Left colon (tissue), 2 donors: ENCODE measurements at regions not wholly inside any gene's neighbourhood (a gene's known extent, or its start where the extent isn't known, plus 50 kb on each side); places are given as distances from the start of the nearest gene placed in this dataset.
"Not testable (repeated sequence)": the region's sequence is repeated elsewhere in the genome, so short reads cannot be mapped to it uniquely, and the experiment has no call there.

Source experiments
- ATAC-seq: fragments of 200-7000 bp; cut with Tn5 transposase; one replicate; pipeline ENCODE4 v1.9.1; 2020; ENCODE audit warnings: mild to moderate bottlenecking, moderate library complexity
- DNase-seq, 2 donors: peaks; one replicate each; pipeline ENCODE4 v3.0.0-alpha.2; 2020
- intact Hi-C, 2 donors: fragments of 100-400 bp; cut with DNase I in 1 of 2; cut with micrococcal nuclease in 1 of 2; formaldehyde crosslinking; loops; one replicate each; pipeline versions ENCODE4 v1.11.2 to v1.14.0; 2022; cut with DNase I, micrococcal nuclease
- donor health status: DM: no; HTN: no; CAD: no.
- donor health status: DM: yes; HTN: yes; CAD: no.

DNA sequence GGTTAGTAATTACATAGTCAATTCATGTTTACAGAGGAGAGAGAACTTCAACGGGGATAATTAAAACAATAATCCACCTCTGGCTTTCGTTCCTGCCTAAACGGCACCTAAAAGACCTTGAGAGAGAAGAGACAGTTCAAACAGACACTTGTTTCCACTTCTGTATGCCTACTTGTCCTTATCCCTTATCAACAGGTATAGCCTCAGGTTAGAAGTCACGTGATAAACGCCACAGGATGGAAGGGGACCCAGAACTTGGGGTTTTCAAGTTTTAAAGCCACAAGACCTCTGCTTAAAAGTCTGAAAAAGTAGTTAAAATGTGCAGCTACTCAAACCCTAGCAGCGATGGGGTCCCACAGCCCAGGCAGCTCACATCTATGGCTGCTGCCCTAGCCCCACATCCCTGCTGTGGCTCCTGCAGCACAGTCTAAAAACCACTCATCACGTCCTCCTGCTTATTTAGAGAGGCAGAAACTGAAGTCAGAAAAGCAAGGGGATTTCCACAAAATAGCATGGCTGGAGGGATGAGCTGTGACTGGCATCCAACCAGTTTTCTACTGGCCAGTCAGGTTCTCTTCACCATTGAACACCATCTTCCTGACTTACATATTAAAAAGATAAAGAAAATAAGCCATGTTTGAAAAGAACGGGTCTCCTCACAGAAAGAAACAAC lies 51.2 kb upstream of the SEC16B start:
- no peak for DNase-seq
- ATAC-seq = peak; percentile 35
- intact Hi-C loops = no loop called here

DNA sequence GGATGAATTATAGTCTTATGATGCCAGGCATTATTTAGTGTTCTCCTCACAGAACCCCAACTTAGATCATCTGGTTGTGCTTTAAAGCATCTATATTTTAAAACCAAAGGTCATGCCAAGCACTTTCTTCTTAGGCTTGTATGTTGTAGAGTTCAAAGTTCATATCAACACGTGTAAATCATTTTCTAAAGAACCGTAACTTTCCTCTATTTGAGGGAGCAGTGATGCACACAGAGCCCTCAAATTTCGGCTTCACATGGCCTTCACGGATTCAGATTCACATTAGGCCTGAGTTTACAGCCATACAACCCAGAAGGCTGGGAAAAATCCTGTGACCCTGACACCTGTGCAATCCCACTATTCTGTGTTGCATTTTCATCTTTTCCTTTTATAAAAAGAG lies 52.1 kb upstream of the SEC16B start:
- intact Hi-C loops = no loop called here
- DNase-seq (no peak), ATAC-seq (peak; percentile 71)

DNA sequence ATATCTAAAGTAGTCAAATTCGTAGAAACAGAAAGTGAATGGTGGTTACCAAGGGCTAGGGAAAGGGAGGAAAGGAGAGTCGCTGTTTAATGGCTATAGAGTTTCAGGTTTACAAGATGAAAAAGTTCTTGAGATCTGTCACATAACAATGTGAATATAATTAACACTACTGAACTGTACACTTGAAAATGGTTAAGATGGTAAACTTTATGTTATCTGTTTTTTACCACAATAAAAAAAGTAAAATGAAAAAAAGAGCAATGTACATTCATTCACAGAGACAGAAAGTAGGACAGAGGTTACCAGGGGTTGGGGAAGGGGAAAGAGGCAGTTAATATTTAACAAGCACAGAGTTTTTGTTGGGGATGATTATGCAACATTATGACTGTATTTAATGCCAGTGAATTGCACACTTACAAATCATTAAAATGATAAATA lies 53.3 kb upstream of the SEC16B start:
- intact Hi-C loops = no loop called here
- no peak for DNase-seq
- ATAC-seq = peak; percentile 73

DNA sequence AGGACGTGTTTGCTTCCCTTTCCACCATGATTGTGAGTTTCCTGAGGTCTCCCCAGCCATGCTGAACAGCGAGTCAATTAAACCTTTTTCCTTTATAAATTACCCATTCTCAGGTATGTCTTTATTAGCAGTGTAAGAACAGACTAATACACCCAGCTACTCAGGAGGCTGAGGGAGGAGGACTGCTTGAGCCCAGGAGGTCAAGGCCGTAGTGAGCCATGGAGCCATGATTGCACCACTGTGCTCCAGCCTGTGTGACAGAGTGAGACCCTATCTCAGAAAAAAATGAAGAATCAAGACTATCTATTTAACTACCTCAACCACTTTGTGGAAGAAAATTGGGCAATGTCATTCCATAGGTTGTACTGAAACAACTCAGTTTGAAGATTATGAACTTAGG lies 54.6 kb upstream of the SEC16B start:
- intact Hi-C loops = no loop called here
- DNase-seq (no peak), ATAC-seq (no peak)

GRCh38 chr1:178025613-178026356 lies 55.9 kb upstream of the SEC16B start:
- no peak for ATAC-seq
- intact Hi-C loops = no loop called here
- no peak for DNase-seq

DNA sequence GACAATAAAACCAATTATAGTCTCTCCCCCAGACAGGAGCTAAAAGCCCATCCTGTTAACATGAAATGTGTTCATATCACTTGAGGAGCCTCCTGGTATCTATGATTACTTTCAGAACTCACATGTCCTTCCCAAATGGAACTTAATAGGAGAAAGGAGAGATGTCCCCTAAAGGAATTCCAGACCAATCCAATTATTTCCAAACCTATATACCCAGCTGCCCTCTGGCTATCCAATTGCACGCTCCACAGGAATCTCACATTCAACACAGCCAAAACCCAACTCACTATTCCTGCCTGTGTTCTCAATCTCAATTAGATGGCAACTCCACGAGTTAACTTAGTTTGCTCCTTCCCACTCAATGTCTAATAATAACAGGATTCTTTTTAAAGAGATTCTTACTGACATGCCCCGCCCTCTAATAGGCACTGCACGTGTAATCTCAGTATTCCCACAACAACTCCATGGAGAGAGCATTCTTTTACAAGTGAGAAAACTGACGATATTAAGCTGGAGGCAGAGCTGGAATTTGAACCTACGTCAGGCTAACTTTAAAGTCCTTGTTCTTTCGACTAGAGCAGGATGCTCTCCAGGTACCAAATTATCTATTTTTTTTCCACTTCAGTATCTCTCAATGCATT lies 59.1 kb upstream of the SEC16B start:
- DNase-seq (no peak), ATAC-seq (no peak)
- intact Hi-C loops = no loop called here

- intact Hi-C loops = loop anchor here in 1 of 2 donors (10.0 kb wide), 1 partner anchor 254 kb away; no protein-coding TSS in a partner anchor
- ATAC-seq (no peak), DNase-seq (no peak)
Observed at GRCh38 chr1:178030467-178030866, 60.6 kb upstream of the SEC16B start.

DNA sequence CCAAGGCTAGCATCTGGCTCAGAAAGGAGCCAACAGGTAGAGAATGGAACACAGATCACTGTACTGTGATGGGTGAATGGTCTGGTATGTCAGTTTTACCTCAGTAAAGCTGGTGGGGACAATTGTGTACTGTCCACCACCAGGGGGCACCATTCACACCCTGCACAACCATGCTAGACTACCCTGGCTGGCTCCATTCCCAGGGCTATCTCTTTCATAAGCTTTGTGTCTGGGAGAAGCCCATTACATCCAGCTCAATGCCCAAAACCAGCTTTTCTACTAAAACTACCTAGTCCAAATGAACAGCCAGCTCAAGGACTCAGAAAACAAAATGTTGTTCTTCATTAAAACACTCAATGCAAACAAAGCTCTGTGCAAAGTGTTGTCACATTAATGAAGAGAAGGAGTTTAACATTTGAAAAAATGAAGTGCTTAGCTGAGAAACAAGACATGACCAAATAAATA lies 62.0 kb upstream of the RASAL2 start:
- intact Hi-C loops = loop anchor here in 1 of 2 donors (10.0 kb wide), 1 partner anchor 253 kb away; no protein-coding TSS in a partner anchor
- peak; percentile 84 to 90 for DNase-seq
- ATAC-seq = peak; percentile 97

DNA sequence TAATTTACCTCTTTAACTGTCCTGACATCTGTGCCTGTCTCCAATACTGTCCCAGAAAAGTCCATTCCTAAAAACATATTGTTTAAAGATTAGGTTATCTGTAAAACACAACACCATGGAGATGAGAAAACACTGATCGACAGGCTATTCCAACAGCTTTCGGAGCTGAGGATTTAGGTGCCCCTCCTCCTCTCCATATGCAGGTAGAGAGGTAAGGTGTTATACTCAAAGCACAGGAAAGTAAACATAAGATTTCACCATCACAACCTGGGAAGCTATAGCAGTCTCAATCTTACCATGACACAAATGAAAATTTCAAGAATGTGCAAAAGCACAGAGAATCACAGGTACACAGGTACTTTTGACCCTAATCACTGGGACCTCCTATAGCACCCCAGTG lies 60.9 kb upstream of the RASAL2 start:
- ATAC-seq (no peak), DNase-seq (no peak)
- intact Hi-C loops = loop anchor here in 1 of 2 donors (10.0 kb wide), 1 partner anchor 252 kb away; no protein-coding TSS in a partner anchor

DNA sequence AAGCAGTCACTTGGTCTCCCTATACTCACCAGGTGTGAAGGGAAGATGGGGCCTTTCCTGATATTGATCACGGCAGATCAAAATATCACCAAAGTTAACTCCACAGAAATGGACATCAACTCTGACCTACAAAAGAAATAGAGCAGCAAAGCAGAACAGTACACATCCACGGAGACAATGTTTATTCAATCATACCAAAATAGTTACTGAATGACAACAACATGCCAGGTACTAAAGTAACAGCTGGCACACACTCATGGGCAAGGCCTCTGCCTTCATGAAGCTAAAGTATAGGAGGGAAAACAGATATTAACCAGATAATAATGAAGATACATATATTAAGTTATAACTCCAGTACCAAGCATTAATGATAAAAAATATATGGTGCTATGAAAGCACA lies 59.2 kb upstream of the RASAL2 start:
- DNase-seq = no peak
- intact Hi-C loops = loop anchor here in 1 of 2 donors (10.0 kb wide), 1 partner anchor 250 kb away; no protein-coding TSS in a partner anchor
- no peak for ATAC-seq

GRCh38 chr1:178036090-178036489 lies 57.8 kb upstream of the RASAL2 start:
- intact Hi-C loops = loop anchor here in 1 of 2 donors (10.0 kb wide), 1 partner anchor 249 kb away; no protein-coding TSS in a partner anchor
- ATAC-seq = no peak
- DNase-seq = no peak

DNA sequence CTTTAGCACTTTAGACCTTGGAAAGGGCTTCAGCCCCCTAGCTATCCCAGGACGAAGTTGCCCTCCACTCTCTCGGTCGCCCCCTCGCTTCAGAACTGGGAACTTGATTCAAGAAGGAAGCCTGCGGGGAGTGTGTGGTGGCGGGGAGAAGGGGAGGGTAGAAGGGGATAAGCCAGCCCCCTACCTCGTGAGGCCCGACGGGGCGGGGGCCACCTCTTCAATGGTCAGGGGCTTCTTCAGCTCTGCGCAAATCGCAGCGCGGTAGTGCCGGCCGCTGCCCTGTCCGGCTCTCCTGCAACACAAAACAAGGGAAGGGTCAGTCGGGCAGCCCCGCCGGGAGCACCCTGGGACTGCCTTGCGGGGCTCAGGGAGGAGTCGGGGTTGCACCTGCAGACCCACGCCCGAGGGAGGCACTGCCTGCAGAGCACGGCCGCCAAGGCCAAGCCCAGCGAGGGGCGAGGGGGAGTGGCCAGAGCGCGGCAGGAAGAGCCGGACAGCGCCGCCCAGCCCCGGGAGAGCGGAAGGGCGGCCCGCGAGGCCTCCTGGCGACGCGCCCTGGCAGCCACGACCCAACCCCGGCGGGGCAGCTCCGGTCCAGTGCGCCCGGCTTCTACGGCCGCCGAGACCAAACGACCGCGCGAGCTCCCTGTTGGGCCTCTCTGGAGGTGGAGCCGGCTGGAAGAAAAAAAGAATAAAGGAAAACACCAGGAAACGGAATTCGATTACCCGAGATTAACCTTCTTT lies 56.2 kb upstream of the RASAL2 start:
- intact Hi-C loops = loop anchor here in 1 of 2 donors (10.0 kb wide), 1 partner anchor 247 kb away; no protein-coding TSS in a partner anchor
- DNase-seq (peak; percentile 86 to 90), ATAC-seq (peak; percentile 98)

- intact Hi-C loops = loop anchor here in 1 of 2 donors (10.0 kb wide), 1 partner anchor 246 kb away; no protein-coding TSS in a partner anchor
- DNase-seq (no peak), ATAC-seq (no peak)
Observed at GRCh38 chr1:178038372-178038771, 55.5 kb upstream of the RASAL2 start.

DNA sequence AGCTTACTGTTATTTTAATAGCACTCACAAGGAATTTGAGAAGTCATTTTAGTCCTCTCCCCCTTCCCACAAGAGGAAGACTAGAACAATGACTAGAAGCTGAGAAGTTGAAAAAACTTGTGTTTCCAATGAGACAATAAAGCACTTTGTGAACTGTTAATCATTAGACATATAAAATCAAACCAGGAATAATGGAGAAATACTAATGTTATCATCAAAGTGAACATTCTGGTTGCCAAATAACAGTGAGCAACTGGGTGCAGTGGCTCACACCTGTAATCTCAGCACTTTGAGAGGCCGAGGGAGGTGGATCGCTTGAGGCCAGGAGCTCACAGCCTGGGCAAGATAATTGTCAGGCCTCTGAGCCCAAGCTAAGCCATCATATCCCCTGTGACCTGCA lies 54.0 kb upstream of the RASAL2 start:
- ATAC-seq = no peak
- no peak for DNase-seq
- intact Hi-C loops = loop anchor here in 1 of 2 donors (10.0 kb wide), 1 partner anchor 245 kb away; no protein-coding TSS in a partner anchor

DNA sequence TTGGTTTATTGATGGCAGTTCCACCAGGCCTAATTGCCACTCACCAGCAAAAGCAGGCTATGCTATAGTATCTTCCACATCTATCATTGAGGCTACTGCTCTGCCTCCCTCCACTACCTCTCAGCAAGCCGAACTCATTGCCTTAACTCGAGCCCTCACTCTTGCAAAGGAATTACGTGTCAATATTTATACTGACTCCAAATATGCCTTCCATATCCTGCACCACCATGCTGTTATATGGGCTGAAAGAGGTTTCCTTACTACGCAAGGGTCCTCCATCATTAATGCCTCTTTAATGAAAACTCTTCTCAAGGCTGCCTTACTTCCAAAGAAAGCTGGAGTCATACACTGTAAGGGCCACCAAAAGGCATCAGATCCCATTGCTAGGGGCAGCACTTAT lies 50.0 kb upstream of the RASAL2 start:
- intact Hi-C loops, DNase-seq, ATAC-seq: not testable (repeated sequence)
